K562 (cell line): ENCODE measurements at regions not wholly inside any gene's neighbourhood (a gene's known extent, or its start where the extent isn't known, plus 50 kb on each side); places are given as distances from the start of the nearest gene placed in this dataset.

Experiments
- ATAC-seq: fragments of 200-7000 bp; cut with Tn5 transposase; 3 replicates; pipeline ENCODE4 v1.9.1; 2020; ENCODE audit warnings: moderate library complexity
- BruUV-seq: library from RNA; stranded (reverse); fragments of 400-500 nt; replicated peaks from 2 replicates; lab custom pipeline; 2021; lab: Mats Ljungman, UMichigan
- CTCF ChIA-PET: fragments of 300-600 bp; formaldehyde crosslinking; extraction: SDS; loops from one replicate; lab custom pipeline; 2021; ENCODE audit warnings: low intra/inter-chr PET ratio; lab: Yijun Ruan, JAX
- POLR2A ChIA-PET: fragments of 300-600, 350-650 bp; sonication (Branson Sonifier 250); formaldehyde crosslinking; extraction: SDS; loops from one replicate; lab custom pipeline; 2021; ENCODE audit warnings: antibody characterized with exemption, inconsistent platforms; lab: Yijun Ruan, JAX
- DNase-seq, 4 experiments: peaks; one replicate each; pipeline versions ENCODE4 v3.0.0 to v3.0.0-alpha.2; 2011 to 2018; ENCODE audit warnings: low spot score in 3 of 4, mixed read lengths in 3 of 4; ENCODE audit errors: extremely low read depth in 1 of 4
- FAIRE-seq: peaks from 2 replicates; lab custom pipeline; 2011; peaks lifted over from hg19 to GRCh38; lab: Jason Lieb, UNC
- H2AFZ ChIP-seq: 2 replicates; pipeline ENCODE4 v1.6.0; 2011; ENCODE audit warnings: low read depth, low read length, control low read depth, inconsistent platforms
- H3K27ac ChIP-seq: fragments of 200-600 bp; 3 replicates; pipeline ENCODE4 v1.8.0; 2011; ENCODE audit warnings: low read depth, mild to moderate bottlenecking, control low read depth, inconsistent platforms, low read length, moderate library complexity, mixed read lengths; ENCODE audit errors: extremely low read depth
- H3K27me3 ChIP-seq, 2 experiments: fragments of 300-600 bp in 1 of 2; 2 replicates in 1 of 2; 3 replicates in 1 of 2; pipeline versions ENCODE4 v1.6.0 to v1.8.0; 2011; ENCODE audit warnings: inconsistent platforms in 2 of 2, low read length in 2 of 2, mild to moderate bottlenecking in 1 of 2, mixed read lengths in 1 of 2, moderate library complexity in 1 of 2; ENCODE audit not compliant: control insufficient read depth in 2 of 2, insufficient read depth in 2 of 2
- H3K36me3 ChIP-seq: fragments of 300-600 bp; 3 replicates; pipeline ENCODE4 v1.8.0; 2011; ENCODE audit warnings: mild to moderate bottlenecking, low read length, inconsistent platforms; ENCODE audit not compliant: control insufficient read depth, insufficient read depth
- H3K4me1 ChIP-seq, 2 experiments: fragments of 200-600 bp in 1 of 2; replicated peaks in 1 of 2; 2 replicates in 1 of 2; 3 replicates in 1 of 2; pipeline versions ENCODE4 v1.5.1 to v1.8.0; 2011; ENCODE audit warnings: inconsistent platforms in 2 of 2, low read length in 2 of 2, mild to moderate bottlenecking in 1 of 2, mixed read lengths in 1 of 2, moderate library complexity in 1 of 2; ENCODE audit not compliant: control insufficient read depth in 2 of 2, insufficient read depth in 2 of 2
- H3K4me2 ChIP-seq: 2 replicates; pipeline ENCODE4 v1.6.1; 2011; ENCODE audit warnings: low read length, control low read depth, inconsistent platforms, mixed read lengths; ENCODE audit not compliant: insufficient read depth
- H3K4me3 ChIP-seq: fragments of 200-600 bp; sonication (generic), shearing (Covaris generic); 2 replicates; pipeline ENCODE4 v1.5.1; 2016; ENCODE audit warnings: control low read depth, inconsistent platforms
- H3K79me2 ChIP-seq: fragments of 200-600 bp; 3 replicates; pipeline ENCODE4 v1.8.0; 2011; ENCODE audit warnings: low read length, inconsistent platforms; ENCODE audit not compliant: control insufficient read depth, insufficient read depth
- H3K9ac ChIP-seq, 2 experiments: 2 replicates each; pipeline versions ENCODE4 v1.6.0 to v1.6.1; 2011; ENCODE audit warnings: low read depth in 2 of 2, low read length in 2 of 2, control low read depth in 1 of 2, inconsistent platforms in 1 of 2, mild to moderate bottlenecking in 1 of 2, mixed read lengths in 1 of 2; ENCODE audit not compliant: insufficient read depth in 1 of 2
- H3K9me1 ChIP-seq: one replicate; pipeline ENCODE4 v1.6.0; 2011; ENCODE audit warnings: inconsistent platforms, mild to moderate bottlenecking, low read length, moderate library complexity; ENCODE audit not compliant: control insufficient read depth, insufficient read depth
- H3K9me3 ChIP-seq: replicated peaks from 2 replicates; pipeline ENCODE4 v1.5.1; 2011; ENCODE audit warnings: low read depth, low read length, inconsistent platforms; ENCODE audit not compliant: control insufficient read depth, insufficient read depth
- H4K20me1 ChIP-seq: replicated peaks from 2 replicates; pipeline ENCODE4 v1.6.1; 2011; ENCODE audit warnings: low read length, inconsistent platforms, mixed read lengths; ENCODE audit not compliant: control insufficient read depth, insufficient read depth
- CTBP1 ChIP-seq: fragments of 450-650 bp; IDR thresholded peaks from 2 replicates; pipeline ENCODE4 v1.6.1; 2016; ENCODE audit warnings: borderline replicate concordance
- RAD21 ChIP-seq, 2 experiments: fragments of 250-450 bp in 1 of 2; fragments of 450-650 bp in 1 of 2; sonication (Bioruptor Pico) in 1 of 2; formaldehyde crosslinking in 1 of 2; IDR thresholded peaks in 1 of 2; conservative IDR thresholded peaks in 1 of 2; 2 replicates each; pipeline versions ENCODE4 v1.4.0 to v1.8.0; 2020 to 2022; ENCODE audit warnings: mild to moderate bottlenecking in 2 of 2, moderate library complexity in 1 of 2
- ZMIZ1 ChIP-seq, 2 experiments: fragments of 150-350 bp in 1 of 2; IDR thresholded peaks; 2 replicates each; pipeline ENCODE4 v1.6.1; 2012 to 2016; ENCODE audit warnings: low read depth in 2 of 2, low read length in 2 of 2, mild to moderate bottlenecking in 1 of 2, moderate library complexity in 1 of 2
- ZNF124 ChIP-seq: sonication (generic); formaldehyde crosslinking; IDR thresholded peaks from 2 replicates; pipeline ENCODE4 v1.8.1; 2022; ENCODE audit warnings: missing genetic modification reagents
- ZNF696 ChIP-seq: fragments of 250-450 bp; sonication (Bioruptor Pico); conservative IDR thresholded peaks from 2 replicates; pipeline ENCODE4 v1.4.0; 2020; ENCODE audit warnings: mild to moderate bottlenecking, moderate library complexity
- WGBS: fragments of 100-300 bp; shearing (Covaris generic); methylation state at CpG from one replicate; pipeline ENCODE4 v1.1.6; 2016; ENCODE audit warnings: low coverage, mixed read lengths; ENCODE audit not compliant: insufficient coverage; ENCODE audit errors: missing lambda C conversion rate; 5-methylcytosine and 5-hydroxymethylcytosine counted together
- in situ Hi-C: fragments of 300-500 bp; cut with MboI; formaldehyde crosslinking; loops from 4 replicates; pipeline ENCODE4 v1.15.0; 2018; ENCODE audit warnings: inconsistent platforms, mixed read lengths
- intact Hi-C: fragments of 100-400 bp; cut with micrococcal nuclease; formaldehyde crosslinking; loops from 2 replicates; pipeline ENCODE4 v1.14.2; 2022

GRCh38 chr6:55069132-55069781 lies 105.1 kb upstream of the HCRTR2 start:
- Histone ChIP-seq H3K36me3 (no peaks in the 10 kb centered on the region), H3K4me3 (no peak overlapping the region), H4K20me1 (no peaks in the 10 kb centered on the region), H3K9ac (no peak overlapping the region), H3K27me3 (no peaks in the 10 kb centered on the region), H3K27ac (no peak overlapping the region), H3K4me1 (no peaks in the 10 kb centered on the region), H3K9me3 (peaks cover 2% of the 10 kb centered on the region; the same call in 1 of the 2 replicates), H3K9me1 (no peaks in the 10 kb centered on the region), H2AFZ (no peak overlapping the region), H3K79me2 (no peaks in the 10 kb centered on the region), H3K4me2 (no peak overlapping the region)
- in situ Hi-C loops, result no loop called here
- ChIA-PET POLR2A (no interaction called here), CTCF (no interaction called here)
- intact Hi-C loops, result no loop called here
- peak in 1 of 4 experiments; percentile 1 for DNase-seq
- 3% methylated on average over 3 of the region's 3 CpGs for WGBS
- no TSS peak for BruUV-seq
- no peak for ATAC-seq
- FAIRE-seq, result no peak
- no peak for TF ChIP-seq ZNF696 (CRISPR knock-in tag)
- no peak for TF ChIP-seq ZNF124 (CRISPR knock-in tag)
- no peak for TF ChIP-seq CTBP1
- TF ChIP-seq RAD21 (CRISPR knock-in tag; conservative IDR thresholded peaks at IDR 0.05 in 1 of 2, IDR thresholded peaks at IDR 0.05 in 1 of 2), result peak in 1 of 2 experiments; percentile 31; a peak in 1 of 4 replicates

- Histone ChIP-seq H3K4me1 (no peaks in the 10 kb centered on the region), H3K79me2 (no peaks in the 10 kb centered on the region), H4K20me1 (no peaks in the 10 kb centered on the region), H3K36me3 (no peaks in the 10 kb centered on the region), H3K27me3 (no peaks in the 10 kb centered on the region), H3K27ac (no peak overlapping the region)
- ATAC-seq (no peak), FAIRE-seq (no peak)
- in situ Hi-C loops, result no loop called here
- BruUV-seq, result no TSS peak
- 0% methylated on average over 3 of the region's 3 CpGs for WGBS
- TF ChIP-seq ZMIZ1 (IDR thresholded peaks at IDR 0.05; ENCODE audit: low read depth in 2 of 2, low read length in 2 of 2), result no peak
- TF ChIP-seq, all 486 proteins: peak for 0
- no peak overlapping the region for H3K4me2 ChIP-seq
- POLR2A ChIA-PET, result no interaction called here
- no peaks in the 10 kb centered on the region for H3K9me1 ChIP-seq
- no peak overlapping the region for H2AFZ ChIP-seq
- intact Hi-C loops, result no loop called here
- CTCF ChIA-PET, result no interaction called here
- no peak for DNase-seq
- no peak overlapping the region for H3K4me3 ChIP-seq
- 0 out of 2 replicates have a peak, but pooled peaks cover 2% of the 10 kb centered on the region for H3K9me3 ChIP-seq
- H3K9ac ChIP-seq, result no peak overlapping the region
These were observed 92.3 kb upstream of the HCRTR2 start for GRCh38 chr6:55082021-55082420.
